IPS-NIHi7 (cell line): ENCODE measurements at regions not wholly inside any gene's neighbourhood (a gene's known extent, or its start where the extent isn't known, plus 50 kb on each side); places are given as distances from the start of the nearest gene placed in this dataset.

Experiments used
- DNase-seq: peaks from one replicate; pipeline ENCODE4 v3.0.0; 2012; ENCODE audit warnings: mixed read lengths; ENCODE audit errors: extremely low spot score

DNA sequence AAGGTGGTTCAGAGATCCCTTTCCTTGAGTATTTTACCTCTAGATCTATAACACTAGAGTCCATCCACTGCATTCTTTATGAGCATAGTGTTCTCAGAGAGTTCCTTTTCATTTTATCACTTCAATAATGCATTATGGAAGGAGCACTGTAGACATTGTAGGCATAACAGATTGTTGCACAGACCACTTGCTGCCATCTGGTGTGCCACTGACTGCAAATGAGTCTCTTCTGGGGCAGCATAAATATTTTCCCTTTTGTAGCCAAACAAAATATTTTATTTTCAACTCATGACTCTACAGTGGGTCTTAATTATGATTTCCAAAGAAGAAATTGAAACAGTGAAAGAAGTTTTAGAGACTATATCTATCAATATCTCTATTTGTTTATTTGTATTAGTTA is 290.4 kb downstream of the OLFM3 start:
- DNase-seq: no peak

DNA sequence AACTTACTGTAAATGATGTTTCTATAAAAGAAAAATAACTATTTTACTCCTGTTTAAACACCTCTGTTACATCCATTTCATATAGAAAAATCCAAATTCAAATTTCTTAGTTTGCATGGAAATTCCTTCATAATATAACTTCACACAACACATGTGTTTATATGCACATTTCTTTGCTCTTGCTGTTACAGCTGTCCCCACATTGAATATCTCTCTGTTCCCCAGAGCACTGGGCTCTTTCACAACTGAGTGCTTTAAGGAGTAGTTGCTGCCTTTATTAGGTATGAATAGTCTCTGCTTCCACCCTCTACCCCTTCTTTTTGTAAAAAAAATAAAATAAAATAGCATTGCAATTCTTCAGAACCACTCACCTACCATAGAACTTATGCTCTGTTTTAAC is 287.0 kb downstream of the OLFM3 start:
- DNase-seq: no peak

DNA sequence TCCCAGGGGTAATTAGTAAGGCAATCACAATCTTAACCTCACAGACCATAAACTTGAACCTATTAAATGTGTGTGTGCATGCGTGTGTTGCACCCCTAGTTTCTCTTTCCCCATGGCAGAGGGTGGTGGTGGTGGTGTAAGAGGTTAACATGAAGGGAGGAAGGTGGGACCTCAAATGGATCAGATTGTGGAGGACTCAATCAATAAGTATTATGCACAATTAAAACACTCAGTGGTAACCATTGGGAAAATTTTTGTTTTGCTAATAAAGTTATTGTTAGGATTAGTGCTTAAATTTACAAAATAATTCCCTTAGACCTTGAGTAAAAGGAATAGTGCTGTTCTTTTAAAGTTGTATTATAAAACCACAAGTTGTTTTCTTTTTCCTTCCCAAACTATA is 283.0 kb downstream of the OLFM3 start:
- DNase-seq: no peak

DNA sequence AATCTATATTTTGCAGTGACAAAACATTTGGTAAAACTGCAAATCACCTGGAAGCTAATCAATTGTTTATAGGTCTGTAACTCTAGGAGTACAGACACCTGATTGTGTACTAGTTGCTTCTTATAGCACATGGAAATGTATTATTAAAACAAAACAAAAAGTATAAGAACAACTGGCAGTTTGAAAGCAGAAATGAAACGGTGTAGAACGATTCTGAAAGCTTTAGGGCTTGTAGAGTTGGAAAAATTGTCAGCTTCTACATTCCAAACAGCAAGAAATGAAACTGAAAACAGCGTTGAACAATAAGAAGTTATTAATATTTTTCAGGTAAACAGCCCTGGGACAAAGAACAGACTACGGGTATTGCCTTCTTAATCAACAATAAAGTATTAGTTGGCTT is 273.3 kb downstream of the OLFM3 start:
- DNase-seq: no peak

DNA sequence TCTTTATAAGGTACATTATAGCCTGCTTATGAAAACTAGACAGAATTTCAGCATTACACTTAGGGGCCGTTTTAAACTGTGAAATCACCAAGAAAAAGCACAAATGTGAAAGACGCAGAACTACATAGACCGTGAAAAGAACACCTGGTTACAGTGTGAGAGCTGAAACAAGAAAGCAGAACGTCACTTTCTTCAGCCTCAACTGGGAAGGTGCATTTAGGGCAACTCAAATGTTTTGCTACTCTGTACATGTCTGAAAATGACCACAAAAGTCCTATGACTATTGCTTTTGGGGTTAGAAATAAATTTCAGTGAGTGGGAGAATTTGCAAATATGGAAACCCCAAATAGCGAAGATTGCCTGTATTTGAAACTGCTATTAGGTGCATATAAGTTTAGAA is 268.7 kb downstream of the OLFM3 start:
- no peak for DNase-seq

DNA sequence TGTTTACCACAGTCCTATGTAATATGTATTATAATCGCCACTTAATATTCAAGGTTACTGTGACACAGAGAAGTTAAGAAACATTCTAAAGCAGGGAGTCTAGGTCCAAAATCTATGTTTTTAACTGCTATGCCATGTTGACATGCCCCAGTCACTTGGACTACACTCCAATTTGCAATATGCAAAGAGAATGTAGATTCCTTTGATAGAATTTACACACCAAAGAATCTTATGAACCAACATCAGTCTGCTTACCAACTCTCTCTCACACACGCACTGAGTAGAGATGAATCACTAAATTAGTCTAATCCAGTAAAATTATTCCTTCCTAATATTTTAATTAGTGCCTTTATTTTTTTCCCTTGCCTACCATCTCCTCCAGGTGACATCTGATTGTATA is 266.2 kb downstream of the OLFM3 start:
- DNase-seq: no peak

DNA sequence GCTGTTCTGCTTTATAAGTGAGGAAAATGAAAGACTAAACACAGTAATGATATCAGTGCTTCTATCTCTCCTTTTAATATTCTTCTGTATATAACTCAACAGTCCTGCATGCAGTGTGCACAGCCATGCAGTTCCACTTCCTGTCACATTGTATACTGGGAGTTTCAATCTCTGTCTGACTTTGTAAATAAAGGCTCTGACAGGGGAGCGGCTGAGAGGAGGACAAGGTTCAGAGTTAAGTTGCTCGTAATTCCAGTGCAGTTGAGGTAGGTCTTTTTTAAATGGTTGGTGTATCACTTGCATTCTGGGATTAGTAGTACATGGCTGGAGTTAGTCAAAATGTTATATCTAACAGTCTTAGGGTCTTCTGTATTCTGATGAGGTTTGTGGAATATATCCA is 264.5 kb downstream of the OLFM3 start:
- no peak for DNase-seq

DNA sequence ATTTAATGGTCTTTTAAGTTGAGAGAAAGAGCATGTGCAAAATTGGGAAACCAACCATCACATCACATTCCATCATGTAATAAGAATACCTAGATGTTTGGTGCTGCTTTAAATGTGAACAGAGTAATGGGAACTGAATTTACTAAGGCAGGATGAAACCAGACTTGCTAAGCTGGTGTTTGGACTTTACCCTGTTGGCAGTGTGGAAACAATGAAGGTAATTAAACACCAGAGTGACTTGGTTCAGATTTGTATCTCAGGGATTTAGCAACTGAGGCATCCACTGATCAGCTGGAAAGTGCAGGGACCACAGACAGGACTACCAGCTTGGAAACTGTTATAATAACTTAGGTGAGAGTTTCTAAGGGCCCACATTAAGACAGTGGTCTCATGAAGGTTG is 263.4 kb downstream of the OLFM3 start:
- no peak for DNase-seq

DNA sequence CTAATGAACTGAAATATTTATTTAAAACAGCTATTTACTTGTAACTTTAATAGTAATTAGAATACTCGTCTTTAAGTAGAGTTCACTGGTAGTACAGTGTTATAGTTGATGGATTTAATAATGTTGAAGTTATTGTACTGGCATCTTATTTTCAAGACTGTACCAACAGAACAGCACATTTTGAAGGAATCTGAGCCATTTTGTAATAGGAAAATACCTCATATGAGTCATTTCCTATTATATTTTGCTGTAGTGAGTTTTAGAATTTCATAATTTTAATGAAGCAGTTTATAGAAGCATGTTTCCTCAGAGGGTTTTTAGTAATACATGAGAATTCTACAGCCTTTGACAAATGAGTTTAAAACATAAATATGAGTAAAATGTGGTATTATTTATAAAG is 258.3 kb downstream of the OLFM3 start:
- no peak for DNase-seq

DNA sequence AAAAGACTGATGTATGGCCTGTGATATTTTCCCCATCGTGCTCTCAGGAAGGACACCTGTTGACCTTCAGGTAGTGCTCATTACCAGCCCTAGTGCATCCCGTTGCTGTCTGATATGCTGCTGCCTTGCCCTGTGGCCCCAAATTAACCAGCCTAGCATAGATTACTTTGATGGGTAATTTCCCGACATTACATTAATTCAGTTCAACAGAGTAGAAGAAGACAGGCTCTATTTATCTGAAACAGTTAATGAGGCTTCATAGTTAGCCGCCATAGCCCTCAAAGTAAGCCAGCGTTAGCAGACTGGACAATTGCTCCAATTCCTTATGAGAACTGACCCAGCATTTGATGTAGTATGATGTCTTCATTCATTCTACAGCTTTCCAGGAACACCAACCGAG is 257.6 kb downstream of the OLFM3 start:
- no peak for DNase-seq

DNA sequence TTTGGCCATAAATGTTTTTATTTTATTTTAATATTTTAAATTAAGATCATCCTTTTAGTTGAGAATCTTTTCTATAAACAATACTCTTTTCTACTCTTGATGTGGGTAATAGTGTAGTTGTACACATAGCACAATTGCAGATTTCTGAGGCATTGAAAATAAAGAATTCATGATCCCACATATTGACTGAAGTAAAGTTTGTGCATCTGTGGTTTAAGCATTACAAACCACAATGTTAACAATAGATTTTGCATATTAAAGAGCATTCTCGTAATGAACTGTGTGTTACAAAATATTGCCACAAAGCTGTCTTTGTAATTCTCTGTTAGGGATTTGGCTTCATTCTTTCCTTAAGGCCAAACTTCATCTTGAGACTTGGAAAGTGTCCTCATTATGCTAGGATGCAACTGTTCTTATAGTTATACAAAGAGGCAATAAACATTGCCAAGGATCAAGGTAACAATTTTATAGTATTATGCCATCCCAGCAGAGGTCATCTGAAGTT is 256.8 kb downstream of the OLFM3 start:
- DNase-seq: no peak

DNA sequence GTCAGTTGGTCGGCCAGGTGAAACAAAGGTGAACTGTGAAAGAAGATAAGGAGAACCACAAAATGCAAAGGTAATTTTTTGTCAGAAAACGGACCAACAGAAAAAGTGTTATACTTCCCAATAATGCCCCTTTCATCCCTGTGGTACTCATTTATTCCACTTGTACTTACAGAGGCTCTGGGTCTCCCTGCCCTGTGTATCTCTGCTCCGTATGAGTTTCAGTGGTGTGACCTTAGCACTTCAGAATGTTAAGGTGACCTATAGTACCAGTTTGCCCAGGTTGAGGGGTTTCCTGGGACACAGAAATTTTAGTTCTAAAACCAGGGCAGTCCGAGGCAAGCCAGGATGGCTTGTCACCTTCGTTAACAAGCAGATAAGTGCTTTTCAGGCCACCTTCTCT is 254.8 kb downstream of the OLFM3 start:
- no peak for DNase-seq

DNA sequence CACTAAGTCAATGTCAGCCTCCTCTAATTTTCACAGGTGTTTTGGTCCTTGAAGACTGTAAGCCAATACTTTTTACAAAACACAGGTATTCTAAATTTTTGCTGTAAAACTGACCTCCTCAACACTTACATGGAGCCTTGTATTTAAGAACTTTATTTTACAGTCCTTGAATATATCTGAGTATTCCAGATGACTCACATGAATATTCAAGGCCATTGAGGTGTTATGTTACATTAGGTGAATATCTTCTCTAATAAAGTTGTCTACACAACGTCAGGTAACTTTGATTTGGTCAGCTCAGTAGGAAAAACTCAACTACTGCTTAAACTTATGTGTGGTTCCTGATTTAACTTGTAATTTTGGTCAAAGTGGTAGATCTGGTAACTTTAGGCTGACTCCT is 254.2 kb downstream of the OLFM3 start:
- no peak for DNase-seq

DNA sequence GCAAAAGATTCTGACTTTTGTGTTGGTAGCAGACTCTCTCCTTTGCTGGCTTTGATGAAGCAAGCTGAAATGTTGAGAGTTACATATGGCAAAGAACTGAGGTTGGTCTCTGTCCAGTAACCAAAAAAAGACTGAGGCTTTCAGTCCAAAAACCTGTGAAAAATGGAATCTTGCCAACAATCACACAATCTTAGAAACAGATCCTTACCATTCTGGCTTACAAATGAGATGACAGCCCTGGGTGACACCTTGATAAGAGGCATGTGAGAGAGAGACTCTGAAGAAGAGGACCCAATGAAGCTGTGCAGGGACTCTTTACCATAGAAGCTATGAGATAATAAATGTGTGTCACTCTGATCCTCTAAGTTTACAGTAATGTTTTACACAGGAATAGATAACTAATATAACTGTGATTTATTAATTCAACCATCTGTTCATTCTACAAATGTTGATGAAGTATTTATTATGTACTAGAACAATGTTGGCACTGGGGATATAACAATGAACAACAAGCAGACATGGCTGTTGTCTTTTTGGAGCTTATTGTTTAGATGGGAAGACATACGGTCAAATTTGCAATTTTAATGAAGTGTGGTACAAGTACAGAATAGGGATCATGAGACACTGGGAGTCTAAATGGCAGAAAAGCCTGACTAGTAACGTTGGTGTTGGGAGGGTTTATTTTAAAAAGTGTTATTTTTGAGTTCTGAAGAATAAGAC is 251.0 kb downstream of the OLFM3 start:
- no peak for DNase-seq

DNA sequence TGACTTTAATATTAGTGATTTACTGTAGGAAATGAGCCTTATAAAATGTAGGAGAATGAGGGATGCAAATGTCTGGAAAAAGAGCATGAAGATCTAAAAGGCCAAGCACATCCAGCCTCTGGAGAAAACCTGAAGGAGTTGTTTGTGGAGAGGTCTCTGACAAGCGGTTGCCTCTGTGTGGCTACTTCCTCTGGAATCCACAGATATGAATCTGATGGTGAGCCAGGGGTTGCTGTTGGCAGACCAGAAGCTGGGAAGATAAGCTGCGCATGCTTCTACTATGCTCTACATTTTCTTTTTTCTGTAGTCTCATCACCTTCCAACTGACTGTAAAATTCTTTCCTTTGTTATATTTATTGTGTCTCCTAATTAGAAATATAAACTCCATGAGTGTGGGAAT is 248.6 kb downstream of the OLFM3 start:
- no peak for DNase-seq
